ENCODE measurements at regions not wholly inside any gene's neighbourhood (a gene's known extent, or its start where the extent isn't known, plus 50 kb on each side); places are given as distances from the start of the nearest gene placed in this dataset.
"Not testable (repeated sequence)": the region's sequence is repeated elsewhere in the genome, so short reads cannot be mapped to it uniquely, and the experiment has no call there.

- no peak for DNase-seq (ENCODE audit: low read depth in 4 of 4, low spot score in 3 of 4)
Measured at GRCh38 chr4:89506866-89507491, 199.4 kb upstream of the GPRIN3 start.

- DNase-seq (ENCODE audit: low read depth in 4 of 4, low spot score in 3 of 4) = no peak
Measured at GRCh38 chr4:89502581-89502980, 195.0 kb upstream of the GPRIN3 start.

GRCh38 chr4:89497517-89498308, 190.1 kb upstream of the GPRIN3 start:
- no peak for DNase-seq (ENCODE audit: low read depth in 4 of 4, low spot score in 3 of 4)

GRCh38 chr4:89496851-89497250, 189.3 kb upstream of the GPRIN3 start:
- DNase-seq (ENCODE audit: low read depth in 4 of 4, low spot score in 3 of 4) = no peak

- no peak for DNase-seq (ENCODE audit: low read depth in 4 of 4, low spot score in 3 of 4)
Measured at GRCh38 chr4:89493367-89493766, 185.8 kb upstream of the GPRIN3 start.

- no peak for DNase-seq (ENCODE audit: low read depth in 4 of 4, low spot score in 3 of 4)
Measured at GRCh38 chr4:89492581-89493071, 185.0 kb upstream of the GPRIN3 start.

- no peak for DNase-seq (ENCODE audit: low read depth in 4 of 4, low spot score in 3 of 4)
Measured at GRCh38 chr4:89491761-89492160, 184.2 kb upstream of the GPRIN3 start.

GRCh38 chr4:89489921-89490431, 182.4 kb upstream of the GPRIN3 start:
- not testable (repeated sequence) for DNase-seq (ENCODE audit: low read depth in 4 of 4, low spot score in 3 of 4)

GRCh38 chr4:89489338-89489771, 181.8 kb upstream of the GPRIN3 start:
- no peak for DNase-seq (ENCODE audit: low read depth in 4 of 4, low spot score in 3 of 4)

- DNase-seq (ENCODE audit: low read depth in 4 of 4, low spot score in 3 of 4) = no peak
Measured at GRCh38 chr4:89488736-89489135, 181.1 kb upstream of the GPRIN3 start.

- DNase-seq (ENCODE audit: low read depth in 4 of 4, low spot score in 3 of 4) = no peak
Measured at GRCh38 chr4:89486673-89487072, 179.1 kb upstream of the GPRIN3 start.

- DNase-seq (ENCODE audit: low read depth in 4 of 4, low spot score in 3 of 4) = no peak
Measured at GRCh38 chr4:89486042-89486441, 178.4 kb upstream of the GPRIN3 start.

GRCh38 chr4:89483833-89484232, 176.2 kb upstream of the GPRIN3 start:
- DNase-seq (ENCODE audit: low read depth in 4 of 4, low spot score in 3 of 4) = no peak

- no peak for DNase-seq (ENCODE audit: low read depth in 4 of 4, low spot score in 3 of 4)
Measured at GRCh38 chr4:89482926-89483595, 175.5 kb upstream of the GPRIN3 start.

GRCh38 chr4:89482251-89482650, 174.7 kb upstream of the GPRIN3 start:
- DNase-seq (ENCODE audit: low read depth in 4 of 4, low spot score in 3 of 4) = no peak

- no peak for DNase-seq (ENCODE audit: low read depth in 4 of 4, low spot score in 3 of 4)
Measured at GRCh38 chr4:89469930-89470375, 162.4 kb upstream of the GPRIN3 start.

- no peak for DNase-seq (ENCODE audit: low read depth in 4 of 4, low spot score in 3 of 4)
Measured at GRCh38 chr4:89469516-89469915, 161.9 kb upstream of the GPRIN3 start.

- no peak for DNase-seq (ENCODE audit: low read depth in 4 of 4, low spot score in 3 of 4)
Measured at GRCh38 chr4:89468602-89469001, 161.0 kb upstream of the GPRIN3 start.

- no peak for DNase-seq (ENCODE audit: low read depth in 4 of 4, low spot score in 3 of 4)
Measured at GRCh38 chr4:89463341-89463740, 155.7 kb upstream of the GPRIN3 start.

GRCh38 chr4:89447543-89447942, 139.9 kb upstream of the GPRIN3 start:
- no peak for DNase-seq (ENCODE audit: low read depth in 4 of 4, low spot score in 3 of 4)

- no peak for DNase-seq (ENCODE audit: low read depth in 4 of 4, low spot score in 3 of 4)
Measured at GRCh38 chr4:89446193-89446592, 138.6 kb upstream of the GPRIN3 start.
